ENCODE measurements at regions not wholly inside any gene's neighbourhood (a gene's known extent, or its start where the extent isn't known, plus 50 kb on each side); places are given as distances from the start of the nearest gene placed in this dataset.

DNA sequence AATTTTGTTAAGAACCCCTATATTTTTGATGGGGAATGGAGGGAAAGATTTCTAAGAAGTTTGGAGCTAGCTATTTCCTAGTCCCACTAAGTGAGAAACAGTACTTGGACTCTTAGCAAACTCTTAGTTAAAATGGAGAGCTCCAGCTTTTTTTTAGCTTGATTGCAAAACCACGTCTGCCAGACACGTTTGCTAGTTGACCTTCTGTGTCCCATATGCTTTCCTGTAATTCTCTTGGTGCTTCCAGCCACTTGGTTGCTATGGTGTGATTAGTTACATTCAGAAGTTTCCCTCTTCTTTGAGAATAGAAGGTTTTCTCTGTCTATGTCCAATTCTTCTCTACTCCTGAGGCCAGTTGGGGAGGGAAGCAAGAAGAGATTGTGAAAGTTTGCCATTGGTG is 417.0 kb upstream of the TLE4 start:
- H3K27ac ChIP-seq: no peak overlapping the region
- no peaks in the 10 kb centered on the region for H3K4me1 ChIP-seq
- DNase-seq: no peak
- no peak overlapping the region for H3K4me3 ChIP-seq
- H3K27me3 ChIP-seq: no peaks in the 10 kb centered on the region
- H3K36me3 ChIP-seq: no peaks in the 10 kb centered on the region
- intact Hi-C loops (cut with DNase I; ENCODE audit: low total_unique reads): no loop called here
- TF ChIP-seq, protein P1, sequence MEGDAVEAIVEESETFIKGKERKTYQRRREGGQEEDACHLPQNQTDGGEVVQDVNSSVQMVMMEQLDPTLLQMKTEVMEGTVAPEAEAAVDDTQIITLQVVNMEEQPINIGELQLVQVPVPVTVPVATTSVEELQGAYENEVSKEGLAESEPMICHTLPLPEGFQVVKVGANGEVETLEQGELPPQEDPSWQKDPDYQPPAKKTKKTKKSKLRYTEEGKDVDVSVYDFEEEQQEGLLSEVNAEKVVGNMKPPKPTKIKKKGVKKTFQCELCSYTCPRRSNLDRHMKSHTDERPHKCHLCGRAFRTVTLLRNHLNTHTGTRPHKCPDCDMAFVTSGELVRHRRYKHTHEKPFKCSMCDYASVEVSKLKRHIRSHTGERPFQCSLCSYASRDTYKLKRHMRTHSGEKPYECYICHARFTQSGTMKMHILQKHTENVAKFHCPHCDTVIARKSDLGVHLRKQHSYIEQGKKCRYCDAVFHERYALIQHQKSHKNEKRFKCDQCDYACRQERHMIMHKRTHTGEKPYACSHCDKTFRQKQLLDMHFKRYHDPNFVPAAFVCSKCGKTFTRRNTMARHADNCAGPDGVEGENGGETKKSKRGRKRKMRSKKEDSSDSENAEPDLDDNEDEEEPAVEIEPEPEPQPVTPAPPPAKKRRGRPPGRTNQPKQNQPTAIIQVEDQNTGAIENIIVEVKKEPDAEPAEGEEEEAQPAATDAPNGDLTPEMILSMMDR (IDR thresholded peaks at IDR 0.05): no peak
- H3K9me3 ChIP-seq: no peaks in the 10 kb centered on the region

DNA sequence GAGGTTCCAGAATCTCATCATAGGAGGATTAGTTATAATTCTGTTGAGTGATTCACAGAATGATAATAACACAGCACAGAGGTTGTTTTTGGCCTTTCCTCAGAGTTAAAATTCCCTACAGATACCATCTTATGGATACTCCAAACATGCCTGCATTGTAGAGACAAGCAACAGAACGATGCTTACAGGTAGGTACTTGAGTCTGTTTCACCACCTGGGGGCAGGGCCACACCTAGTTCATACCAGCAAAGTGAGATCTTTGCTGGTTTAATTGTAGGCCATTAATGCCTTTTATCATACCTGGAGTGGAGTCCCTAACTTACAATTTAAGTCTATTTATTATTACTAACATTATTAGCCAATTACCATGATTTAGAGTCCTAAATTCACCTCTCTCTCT is 416.5 kb upstream of the TLE4 start:
- Histone ChIP-seq H3K36me3 (no peaks in the 10 kb centered on the region), H3K4me3 (no peak overlapping the region), H3K27ac (no peak overlapping the region), H3K27me3 (no peaks in the 10 kb centered on the region), H3K4me1 (no peaks in the 10 kb centered on the region), H3K9me3 (no peaks in the 10 kb centered on the region)
- intact Hi-C loops (cut with DNase I; ENCODE audit: low total_unique reads): no loop called here
- TF ChIP-seq, protein P1 (IDR thresholded peaks at IDR 0.05): no peak
- DNase-seq: no peak

DNA sequence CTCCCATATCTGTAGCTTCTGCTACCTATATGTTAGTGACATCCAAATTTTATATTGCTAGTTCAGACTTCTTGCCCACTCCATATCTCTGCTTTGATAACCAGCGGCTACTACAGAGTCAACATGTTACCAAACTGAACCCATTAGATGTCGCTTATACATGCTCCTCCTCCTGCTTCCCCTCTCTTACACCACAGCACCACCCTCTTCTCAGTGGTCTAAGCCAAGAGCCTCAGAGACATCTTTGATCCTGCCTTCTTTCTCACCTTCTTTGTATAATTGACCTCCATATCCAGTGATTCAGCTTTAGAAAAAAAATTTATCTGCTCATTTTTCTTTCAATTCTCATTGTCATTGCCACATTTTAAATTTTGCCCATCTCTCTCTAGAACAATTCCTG is 408.2 kb upstream of the TLE4 start:
- Histone ChIP-seq H3K27me3 (no peaks in the 10 kb centered on the region), H3K9me3 (no peaks in the 10 kb centered on the region), H3K27ac (no peak overlapping the region), H3K36me3 (no peaks in the 10 kb centered on the region), H3K4me3 (no peak overlapping the region), H3K4me1 (no peaks in the 10 kb centered on the region)
- DNase-seq: no peak
- TF ChIP-seq, protein P1 (IDR thresholded peaks at IDR 0.05): no peak
- intact Hi-C loops (cut with DNase I; ENCODE audit: low total_unique reads): no loop called here

DNA sequence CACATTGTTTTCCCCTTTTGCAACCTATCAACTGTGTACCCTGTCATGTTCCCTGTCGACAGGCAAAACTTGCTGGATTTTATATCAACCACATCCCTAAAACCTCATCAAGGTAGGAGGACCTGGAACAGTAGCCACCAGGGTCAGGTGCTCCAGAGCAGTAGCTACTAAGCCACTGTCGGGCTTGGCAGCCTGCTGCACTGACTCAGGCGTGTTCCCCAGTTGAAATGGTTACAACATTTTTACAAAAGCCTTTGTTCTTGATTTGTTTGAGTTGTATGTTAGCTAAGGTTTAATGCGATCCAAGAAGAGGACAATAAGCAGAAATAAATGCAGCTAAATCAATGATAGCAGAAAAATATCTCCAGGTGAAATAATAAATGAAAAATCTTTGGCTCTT is 407.4 kb upstream of the TLE4 start:
- no peaks in the 10 kb centered on the region for H3K4me1 ChIP-seq
- intact Hi-C loops (cut with DNase I; ENCODE audit: low total_unique reads): no loop called here
- no peak overlapping the region for H3K27ac ChIP-seq
- no peaks in the 10 kb centered on the region for H3K27me3 ChIP-seq
- H3K4me3 ChIP-seq: no peak overlapping the region
- no peaks in the 10 kb centered on the region for H3K9me3 ChIP-seq
- DNase-seq: no peak
- TF ChIP-seq, protein P1 (IDR thresholded peaks at IDR 0.05): no peak
- no peaks in the 10 kb centered on the region for H3K36me3 ChIP-seq

DNA sequence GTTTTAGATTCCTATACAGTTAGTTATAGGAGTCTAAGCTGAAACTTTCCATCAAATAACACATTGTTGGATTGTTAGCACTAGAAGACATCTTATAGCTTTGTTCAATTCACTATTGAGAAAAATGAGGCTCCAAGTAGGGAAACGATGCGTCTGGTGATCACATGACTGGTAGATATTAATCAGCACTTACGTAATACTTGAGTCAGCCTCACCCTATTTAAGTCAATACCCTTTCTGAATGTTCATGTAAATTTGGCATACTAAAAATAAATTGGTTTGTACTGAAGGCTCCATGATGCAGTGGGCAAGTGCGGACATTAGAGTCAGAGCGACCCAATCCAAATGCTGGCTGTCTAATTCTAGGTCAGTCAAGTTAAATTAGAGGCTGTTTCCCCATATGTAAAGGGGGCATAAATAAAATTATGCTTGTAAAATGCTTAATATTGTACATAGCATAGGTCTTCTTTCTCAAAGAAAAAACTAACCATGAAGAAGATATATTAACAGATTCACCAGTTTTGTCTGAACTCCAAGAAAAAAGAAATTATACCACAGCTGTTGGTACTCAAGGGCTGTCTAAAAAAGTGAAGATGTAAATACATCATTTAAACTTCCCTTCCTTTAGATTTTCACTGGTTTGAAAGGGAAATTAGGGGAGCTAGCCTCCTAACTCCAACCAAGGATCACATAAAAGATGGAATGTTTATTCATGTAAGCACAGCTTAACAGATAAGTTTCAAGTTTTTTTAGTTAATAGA is 406.6 kb upstream of the TLE4 start:
- Histone ChIP-seq H3K4me1 (no peaks in the 10 kb centered on the region), H3K27me3 (no peaks in the 10 kb centered on the region), H3K4me3 (no peak overlapping the region), H3K27ac (no peak overlapping the region), H3K9me3 (no peaks in the 10 kb centered on the region), H3K36me3 (no peaks in the 10 kb centered on the region)
- DNase-seq: no peak
- TF ChIP-seq, protein P1 (IDR thresholded peaks at IDR 0.05): no peak
- intact Hi-C loops (cut with DNase I; ENCODE audit: low total_unique reads): no loop called here

DNA sequence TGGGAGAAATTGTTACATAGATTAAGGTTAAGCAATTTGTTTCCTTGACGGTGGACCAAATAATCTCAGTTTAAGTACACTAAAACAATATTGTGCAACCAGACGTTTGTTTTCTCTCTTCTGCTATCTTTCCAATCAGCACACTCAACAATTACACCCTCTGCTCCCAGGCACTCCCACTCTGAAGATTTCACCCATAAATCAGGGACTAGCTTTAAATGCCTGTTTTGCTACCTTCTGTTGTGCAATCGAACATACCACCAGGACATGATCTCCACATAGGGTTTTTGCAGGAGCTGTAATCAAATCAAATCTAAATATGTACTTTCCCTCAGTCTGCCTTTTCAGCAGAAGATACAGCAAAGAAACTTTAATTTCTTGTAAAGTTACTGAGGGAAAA is 405.8 kb upstream of the TLE4 start:
- H3K27ac ChIP-seq: no peak overlapping the region

More for the DNA sequence above, 405.8 kb upstream of the TLE4 start:
- TF ChIP-seq, protein P1 (IDR thresholded peaks at IDR 0.05): no peak
- Histone ChIP-seq H3K9me3 (no peaks in the 10 kb centered on the region), H3K4me3 (no peak overlapping the region), H3K4me1 (no peaks in the 10 kb centered on the region), H3K36me3 (no peaks in the 10 kb centered on the region), H3K27me3 (no peaks in the 10 kb centered on the region)
- intact Hi-C loops (cut with DNase I; ENCODE audit: low total_unique reads): no loop called here
- DNase-seq: no peak
